ENCODE measurements at regions not wholly inside any gene's neighbourhood (a gene's known extent, or its start where the extent isn't known, plus 50 kb on each side); places are given as distances from the start of the nearest gene placed in this dataset.

GRCh38 chr12:85422762-85423161 lies 142.7 kb downstream of the ALX1 start:
- Histone ChIP-seq H3K23ac (ENCODE audit: insufficient read length) (no peak overlapping the region), H3K4me1 (replicated peaks in 1 of 4; ENCODE audit: control insufficient read depth in 3 of 4, insufficient read depth in 4 of 4, low read length in 3 of 4) (no peaks in the 10 kb centered on the region), H2AFZ (ENCODE audit: low read length) (no peak overlapping the region), H3K9ac (replicated peaks in 1 of 4; ENCODE audit: extremely low read depth in 1 of 4, low read depth in 3 of 4, low read length in 3 of 4) (no peak overlapping the region), H3K18ac (ENCODE audit: extremely low read depth, low read length) (no peak overlapping the region), H2BK5ac (ENCODE audit: low read depth, low read length) (no peak overlapping the region), H4K20me1 (replicated peaks in 1 of 2; ENCODE audit: control insufficient read depth in 1 of 2, insufficient read depth in 2 of 2, low read length in 2 of 2) (no peaks in the 10 kb centered on the region), H4K91ac (replicated peaks; ENCODE audit: insufficient read length, low read length) (no peak overlapping the region), H3K79me2 (ENCODE audit: control insufficient read depth in 1 of 2, insufficient read depth in 2 of 2, low read length in 2 of 2) (no peaks in the 10 kb centered on the region), H2AK5ac (ENCODE audit: low read depth, low read length) (no peak overlapping the region), H3K4ac (replicated peaks; ENCODE audit: insufficient read length, low read depth, low read length) (no peak overlapping the region), H3K27ac (ENCODE audit: low read depth, low read length) (no peak overlapping the region), H3K27me3 (replicated peaks in 1 of 4; ENCODE audit: control insufficient read depth in 3 of 4, extremely low read depth in 1 of 4, insufficient read depth in 3 of 4, low read length in 3 of 4) (no peaks in the 10 kb centered on the region), H2BK12ac (ENCODE audit: low read depth, low read length) (no peak overlapping the region), H3K9me3 (ENCODE audit: insufficient read depth in 2 of 2, low read depth in 1 of 2, low read length in 1 of 2) (no peaks in the 10 kb centered on the region), H3K36me3 (ENCODE audit: control insufficient read depth in 2 of 4, insufficient read depth in 4 of 4, low read length in 3 of 4) (no peaks in the 10 kb centered on the region), H3K79me1 (ENCODE audit: low read depth, low read length) (no peaks in the 10 kb centered on the region), H3K56ac (replicated peaks; ENCODE audit: insufficient read length, low read depth, low read length) (no peak overlapping the region), H3K14ac (ENCODE audit: insufficient read length) (no peak overlapping the region), H4K5ac (ENCODE audit: insufficient read length, low read depth, low read length) (no peak overlapping the region), H3K4me2 (ENCODE audit: insufficient read depth in 1 of 2, low read depth in 2 of 2, low read length in 2 of 2) (no peak overlapping the region), H2BK15ac (ENCODE audit: low read length) (no peak overlapping the region), H3K23me2 (ENCODE audit: low read depth, low read length) (no peaks in the 10 kb centered on the region), H4K8ac (ENCODE audit: extremely low read depth, insufficient read depth, low read length) (no peak overlapping the region), H3K4me3 (ENCODE audit: extremely low read depth in 1 of 4, insufficient read depth in 2 of 4, low read depth in 3 of 4, low read length in 4 of 4) (no peak overlapping the region), H2BK20ac (ENCODE audit: low read length) (no peak overlapping the region), H2BK120ac (replicated peaks; ENCODE audit: low read depth, low read length) (no peak overlapping the region)
- ChIA-PET CTCF (ENCODE audit: partially characterized antibody) (no interaction called here), POLR2A (ENCODE audit: partially characterized antibody) (no interaction called here)
- WGBS, 2 experiments (ENCODE audit: extremely low coverage in 1 of 2, insufficient coverage in 1 of 2, insufficient read length in 1 of 2, insufficient replicate concordance in 2 of 2, low coverage in 1 of 2, low lambda C conversion rate in 2 of 2, missing lambda C conversion rate in 1 of 2) = 84% methylated on average over 3 of the region's 3 CpGs; no CpG with 5 or more reads in 1 of the 2 experiments
- FAIRE-seq (no peak), DNase-seq (ENCODE audit: low read depth in 1 of 2, low spot score in 2 of 2) (no peak)
- TF ChIP-seq RFX5 (IDR thresholded peaks at IDR 0.05; ENCODE audit: borderline replicate concordance, low read depth, low read length) (no peak), MAX (IDR thresholded peaks at IDR 0.05) (no peak), POU5F1 (IDR thresholded peaks at IDR 0.05; ENCODE audit: low read depth, low read length) (no peak), TBP (IDR thresholded peaks at IDR 0.05; ENCODE audit: low read depth, low read length) (no peak), YY1 (IDR thresholded peaks at IDR 0.05; ENCODE audit: low read depth, low read length) (no peak), USF2 (IDR thresholded peaks at IDR 0.05; ENCODE audit: low read length) (no peak), PHF8 (conservative IDR thresholded peaks at IDR 0.05; ENCODE audit: low read depth, low read length) (no peak), ZNF274 (IDR thresholded peaks at IDR 0.05; ENCODE audit: borderline replicate concordance, extremely low read depth, low read length) (no peak), TEAD4 (IDR thresholded peaks at IDR 0.05; ENCODE audit: low read depth, low read length) (no peak), CBX8 (IDR thresholded peaks at IDR 0.05; ENCODE audit: borderline replicate concordance, low read depth, low read length) (no peak), CREB1 (IDR thresholded peaks at IDR 0.05) (no peak), FOSL1 (IDR thresholded peaks at IDR 0.05; ENCODE audit: insufficient read depth, low read depth, low read length) (no peak), ATF3 (IDR thresholded peaks at IDR 0.05; ENCODE audit: insufficient read depth, low read depth, low read length) (no peak)
